ENCODE measurements at regions not wholly inside any gene's neighbourhood (a gene's known extent, or its start where the extent isn't known, plus 50 kb on each side); places are given as distances from the start of the nearest gene placed in this dataset.

DNA sequence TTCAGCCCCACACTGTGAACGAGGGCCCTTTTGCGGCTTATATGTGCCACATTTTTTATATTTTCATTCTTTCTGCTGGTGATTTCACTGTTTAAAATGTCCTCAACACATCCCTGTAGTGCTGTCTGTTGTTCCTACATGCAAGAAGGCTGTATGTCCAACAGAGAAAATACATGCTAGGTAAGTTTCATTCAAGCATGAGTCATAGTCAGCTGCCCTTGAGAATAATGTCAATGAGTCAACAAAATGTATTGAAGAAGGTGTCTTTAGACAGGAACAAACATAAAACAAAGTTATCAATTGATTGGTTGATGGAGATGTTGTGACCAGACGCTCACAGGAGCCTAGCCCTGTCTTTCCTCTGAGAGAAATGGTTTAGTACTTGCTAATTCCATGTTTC is 553.4 kb downstream of the PLPP3 start:
- ChIA-PET CTCF (no interaction called here), POLR2A (no interaction called here)
- TF ChIP-seq, protein P1, sequence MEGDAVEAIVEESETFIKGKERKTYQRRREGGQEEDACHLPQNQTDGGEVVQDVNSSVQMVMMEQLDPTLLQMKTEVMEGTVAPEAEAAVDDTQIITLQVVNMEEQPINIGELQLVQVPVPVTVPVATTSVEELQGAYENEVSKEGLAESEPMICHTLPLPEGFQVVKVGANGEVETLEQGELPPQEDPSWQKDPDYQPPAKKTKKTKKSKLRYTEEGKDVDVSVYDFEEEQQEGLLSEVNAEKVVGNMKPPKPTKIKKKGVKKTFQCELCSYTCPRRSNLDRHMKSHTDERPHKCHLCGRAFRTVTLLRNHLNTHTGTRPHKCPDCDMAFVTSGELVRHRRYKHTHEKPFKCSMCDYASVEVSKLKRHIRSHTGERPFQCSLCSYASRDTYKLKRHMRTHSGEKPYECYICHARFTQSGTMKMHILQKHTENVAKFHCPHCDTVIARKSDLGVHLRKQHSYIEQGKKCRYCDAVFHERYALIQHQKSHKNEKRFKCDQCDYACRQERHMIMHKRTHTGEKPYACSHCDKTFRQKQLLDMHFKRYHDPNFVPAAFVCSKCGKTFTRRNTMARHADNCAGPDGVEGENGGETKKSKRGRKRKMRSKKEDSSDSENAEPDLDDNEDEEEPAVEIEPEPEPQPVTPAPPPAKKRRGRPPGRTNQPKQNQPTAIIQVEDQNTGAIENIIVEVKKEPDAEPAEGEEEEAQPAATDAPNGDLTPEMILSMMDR (IDR thresholded peaks at IDR 0.05; ENCODE audit: control extremely low read depth, extremely low read depth, low read depth, missing control alignments), result no peak
- no peak for DNase-seq (ENCODE audit: extremely low spot score)

DNA sequence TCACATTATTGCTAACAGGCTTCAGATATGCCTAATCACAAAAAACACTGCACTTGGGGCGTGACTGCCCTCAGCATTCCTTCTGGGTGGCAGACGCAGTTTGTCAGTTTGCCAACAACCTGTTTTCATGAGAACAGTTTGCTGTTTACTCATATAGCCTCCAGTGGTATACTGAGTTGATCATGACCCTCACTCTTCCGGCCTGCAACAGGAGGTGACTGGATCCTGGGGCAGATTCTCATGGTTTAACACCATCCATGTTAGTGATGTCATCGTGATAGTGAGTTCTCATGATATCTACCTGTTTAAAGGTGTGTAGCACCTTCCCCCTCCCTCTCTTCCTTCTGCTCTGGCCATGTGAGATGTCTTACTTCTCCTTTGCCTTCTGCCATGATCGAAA is 555.2 kb downstream of the PLPP3 start:
- ChIA-PET CTCF (no interaction called here), POLR2A (no interaction called here)
- TF ChIP-seq, protein P1 (IDR thresholded peaks at IDR 0.05; ENCODE audit: control extremely low read depth, extremely low read depth, low read depth, missing control alignments), result no peak
- DNase-seq (ENCODE audit: extremely low spot score), result no peak

DNA sequence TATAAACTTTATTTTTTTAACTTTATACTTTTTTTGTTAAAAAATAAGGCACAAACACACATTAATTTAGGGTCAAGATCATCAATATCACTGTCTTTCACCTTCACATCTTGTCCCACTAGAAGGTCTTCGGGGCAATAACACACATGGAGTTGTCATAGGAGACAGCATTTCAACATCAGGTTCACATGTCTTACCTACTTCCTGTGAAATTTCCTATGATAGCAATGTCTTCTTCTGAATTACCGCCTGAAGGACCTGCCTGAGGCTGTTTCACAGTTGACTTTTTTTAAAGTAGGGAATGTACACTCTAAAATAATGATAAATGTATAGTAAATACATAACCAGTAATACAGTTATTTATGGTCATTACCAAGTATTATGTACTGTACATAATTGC is 559.4 kb downstream of the PLPP3 start:
- TF ChIP-seq, protein P1 (IDR thresholded peaks at IDR 0.05; ENCODE audit: control extremely low read depth, extremely low read depth, low read depth, missing control alignments), result no peak
- DNase-seq (ENCODE audit: extremely low spot score), result no peak
- POLR2A ChIA-PET, result interaction anchor here (0.6 kb wide), 1 partner anchor 223 kb away, joined by 3 read pairs; no protein-coding TSS in a partner anchor
- CTCF ChIA-PET, result interaction anchor here (0.9 to 1.9 kb wide), 2 partner anchors 9 to 13 kb away, joined by 3 to 5 read pairs; no protein-coding TSS in a partner anchor

DNA sequence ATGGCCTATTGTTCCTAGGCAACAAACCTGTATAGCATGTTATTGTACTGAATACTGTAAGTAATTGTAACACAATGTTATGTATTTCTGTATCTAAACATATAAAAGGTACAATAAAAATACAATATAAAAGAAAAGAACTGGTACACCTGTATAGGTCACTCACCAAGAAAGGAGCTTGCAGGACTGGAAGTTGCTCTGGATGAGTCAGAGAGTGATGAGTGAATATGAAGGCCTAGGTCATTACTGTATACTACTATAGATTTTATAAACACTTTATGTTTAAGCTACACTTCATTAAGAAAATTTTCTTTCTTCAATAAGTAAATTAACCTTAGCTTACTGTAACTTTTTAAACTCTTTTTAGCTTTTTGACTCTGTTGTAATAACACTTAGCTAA is 559.9 kb downstream of the PLPP3 start:
- ChIA-PET POLR2A (no interaction called here), CTCF (interaction anchor here (0.9 to 1.9 kb wide), 2 partner anchors 9 to 12 kb away, joined by 3 to 5 read pairs; no protein-coding TSS in a partner anchor)
- TF ChIP-seq, protein P1 (IDR thresholded peaks at IDR 0.05; ENCODE audit: control extremely low read depth, extremely low read depth, low read depth, missing control alignments), result no peak
- no peak for DNase-seq (ENCODE audit: extremely low spot score)

DNA sequence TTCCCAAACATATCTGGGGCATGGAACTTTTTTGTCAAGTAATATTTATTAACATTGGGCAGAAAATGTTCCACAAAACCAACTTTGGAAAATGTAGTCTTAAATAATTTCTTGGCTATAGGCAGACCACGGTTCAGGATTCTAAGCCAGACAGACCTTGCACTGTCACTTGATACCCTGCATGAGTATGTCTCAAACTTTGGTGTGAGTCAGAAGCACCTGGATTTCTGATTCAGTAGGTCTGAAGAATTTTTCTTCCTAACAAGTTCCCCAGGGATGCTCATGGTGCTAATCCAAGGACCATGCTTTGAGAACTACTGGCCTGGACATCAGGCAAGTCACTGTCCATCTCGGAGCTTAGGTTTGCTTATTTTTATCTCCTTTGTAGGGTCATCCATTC is 562.0 kb downstream of the PLPP3 start:
- no peak for DNase-seq (ENCODE audit: extremely low spot score)
- CTCF ChIA-PET, result interaction anchor here (1.1 to 1.7 kb wide), 2 partner anchors 10 to 13 kb away, joined by 3 to 9 read pairs; no protein-coding TSS in a partner anchor
- POLR2A ChIA-PET, result no interaction called here
- TF ChIP-seq, protein P1 (IDR thresholded peaks at IDR 0.05; ENCODE audit: control extremely low read depth, extremely low read depth, low read depth, missing control alignments), result no peak

DNA sequence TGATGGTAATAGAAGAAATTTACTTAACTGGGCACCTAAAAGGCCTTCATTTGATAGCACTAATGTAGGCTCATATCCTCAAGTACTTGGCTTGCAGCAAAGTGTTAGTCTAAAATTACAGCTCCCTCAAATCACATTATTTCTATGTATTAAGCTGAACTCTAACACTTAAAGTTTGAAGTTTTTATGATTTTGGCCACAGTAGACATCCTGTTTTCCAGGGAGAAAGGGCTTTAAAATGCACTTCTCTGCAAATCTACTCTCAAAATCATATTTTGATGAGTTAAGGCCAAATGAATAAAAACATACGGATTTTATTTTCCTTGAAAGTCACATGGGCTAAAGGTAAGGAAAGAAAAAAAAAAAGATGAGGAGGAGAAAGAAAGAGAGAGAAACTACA is 575.5 kb downstream of the PLPP3 start:
- DNase-seq (ENCODE audit: extremely low spot score), result no peak
- POLR2A ChIA-PET, result no interaction called here
- TF ChIP-seq, protein P1 (IDR thresholded peaks at IDR 0.05; ENCODE audit: control extremely low read depth, extremely low read depth, low read depth, missing control alignments), result no peak
- CTCF ChIA-PET, result interaction anchor here (1.5 to 1.7 kb wide), 2 partner anchors 10 to 13 kb away, joined by 3 to 5 read pairs; no protein-coding TSS in a partner anchor

All from GM10248 (cell line).